T-helper 1 cell treated with Interleukin-12 subunit alpha and Interleukin-12 subunit beta and Interleukin-4 antibody, amounts not matched to agents 30 μg/mL and 1 μg/mL, for 36 hours (primary cell): ENCODE measurements at regions not wholly inside any gene's neighbourhood (a gene's known extent, or its start where the extent isn't known, plus 50 kb on each side); places are given as distances from the start of the nearest gene placed in this dataset.

ENCODE experiments used
- H3K27ac Mint-ChIP-seq: one replicate; pipeline ENCODE4 v1.8.0; 2021; ENCODE audit warnings: mild to moderate bottlenecking, mixed read lengths
- H3K27me3 Mint-ChIP-seq: one replicate; pipeline ENCODE4 v1.8.0; 2021; ENCODE audit warnings: low read depth, mixed read lengths
- H3K36me3 Mint-ChIP-seq: one replicate; pipeline ENCODE4 v1.8.0; 2021; ENCODE audit warnings: low read depth, mixed read lengths
- H3K4me1 Mint-ChIP-seq: one replicate; pipeline ENCODE4 v1.8.0; 2021; ENCODE audit warnings: low read depth, mixed read lengths
- H3K4me3 Mint-ChIP-seq: one replicate; pipeline ENCODE4 v1.8.0; 2021; ENCODE audit warnings: mild to moderate bottlenecking, moderate library complexity, mixed read lengths
- H3K9me3 Mint-ChIP-seq: one replicate; pipeline ENCODE4 v1.8.0; 2021; ENCODE audit warnings: mixed read lengths

DNA sequence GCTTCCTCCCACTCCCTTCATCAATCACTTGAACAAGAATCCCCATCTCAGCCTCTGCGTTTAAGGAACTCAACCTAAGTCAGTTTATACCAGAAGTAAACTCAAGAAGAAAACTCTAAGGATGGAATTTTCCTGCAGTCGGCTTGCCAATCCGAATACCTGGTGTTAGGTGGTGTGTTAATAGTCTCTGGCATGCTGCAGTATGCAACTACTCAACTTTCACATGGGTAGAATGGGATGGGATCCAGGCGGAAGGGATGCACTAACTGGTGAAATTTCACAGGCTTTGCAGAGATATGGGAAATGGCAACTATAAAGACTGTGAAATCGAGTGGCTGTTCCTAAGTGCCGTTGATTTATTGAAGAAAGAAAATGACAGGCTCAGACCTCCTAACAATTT, 560.6 kb downstream of the TLE1 start:
- Mint-ChIP-seq H3K27ac (no peak overlapping the region), H3K36me3 (no peaks in the 10 kb centered on the region), H3K4me3 (no peak overlapping the region), H3K9me3 (peaks cover 10% of the 10 kb centered on the region), H3K4me1 (no peaks in the 10 kb centered on the region), H3K27me3 (no peaks in the 10 kb centered on the region)

DNA sequence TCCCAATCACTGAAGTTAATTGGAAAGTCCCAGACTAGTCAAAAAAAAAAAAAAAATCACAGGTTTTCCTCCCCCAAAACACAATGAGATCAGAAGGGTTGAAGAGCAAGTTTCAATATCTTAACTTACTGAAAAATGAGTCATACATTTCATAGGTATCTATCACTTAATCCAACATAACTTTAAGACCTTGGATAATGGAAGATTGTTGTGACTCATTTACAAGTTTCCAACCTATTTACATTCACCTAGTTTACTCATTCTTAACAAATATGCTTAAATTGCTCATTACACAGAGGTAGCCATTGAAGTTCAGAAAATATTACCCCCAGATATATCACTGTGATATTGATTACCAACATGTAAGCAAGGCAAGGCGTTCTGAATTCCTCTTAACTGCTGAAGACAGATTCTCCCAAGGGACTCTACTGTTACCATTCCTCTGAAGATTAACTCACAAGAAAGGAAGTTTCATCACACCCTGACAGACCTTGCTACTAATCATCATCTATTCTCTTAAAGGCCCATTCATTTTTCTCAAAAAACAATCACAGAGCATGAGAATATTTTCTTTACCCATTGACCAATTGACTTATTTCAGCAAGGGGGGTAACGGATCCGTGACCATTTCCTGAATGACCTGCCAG, 563.8 kb downstream of the TLE1 start:
- H3K9me3 Mint-ChIP-seq, result peaks cover 14% of the 10 kb centered on the region
- no peaks in the 10 kb centered on the region for H3K4me1 Mint-ChIP-seq
- H3K36me3 Mint-ChIP-seq, result no peaks in the 10 kb centered on the region
- H3K4me3 Mint-ChIP-seq, result no peak overlapping the region
- H3K27ac Mint-ChIP-seq, result no peak overlapping the region
- no peaks in the 10 kb centered on the region for H3K27me3 Mint-ChIP-seq

DNA sequence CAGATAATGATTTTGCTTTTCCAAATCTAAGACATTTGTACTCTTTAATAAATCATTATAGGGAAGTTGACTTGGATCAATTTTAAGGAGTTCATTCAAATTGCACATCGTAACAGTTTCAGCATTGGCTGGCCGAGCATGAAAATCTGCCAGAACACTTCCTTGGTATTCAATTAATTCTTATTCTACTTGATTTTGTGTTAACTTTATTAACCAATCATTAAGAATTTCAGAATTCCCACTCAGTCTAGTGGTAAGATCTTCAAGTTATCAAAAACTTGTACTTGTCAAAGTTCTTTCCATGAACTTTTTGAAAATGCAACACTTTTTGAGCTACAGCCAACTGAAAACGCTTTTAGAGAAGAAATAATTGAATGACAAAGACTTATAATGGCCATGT, 565.8 kb downstream of the TLE1 start:
- Mint-ChIP-seq H3K9me3 (peaks cover 14% of the 10 kb centered on the region), H3K4me3 (no peak overlapping the region), H3K27me3 (no peaks in the 10 kb centered on the region), H3K36me3 (no peaks in the 10 kb centered on the region), H3K27ac (no peak overlapping the region), H3K4me1 (no peaks in the 10 kb centered on the region)

DNA sequence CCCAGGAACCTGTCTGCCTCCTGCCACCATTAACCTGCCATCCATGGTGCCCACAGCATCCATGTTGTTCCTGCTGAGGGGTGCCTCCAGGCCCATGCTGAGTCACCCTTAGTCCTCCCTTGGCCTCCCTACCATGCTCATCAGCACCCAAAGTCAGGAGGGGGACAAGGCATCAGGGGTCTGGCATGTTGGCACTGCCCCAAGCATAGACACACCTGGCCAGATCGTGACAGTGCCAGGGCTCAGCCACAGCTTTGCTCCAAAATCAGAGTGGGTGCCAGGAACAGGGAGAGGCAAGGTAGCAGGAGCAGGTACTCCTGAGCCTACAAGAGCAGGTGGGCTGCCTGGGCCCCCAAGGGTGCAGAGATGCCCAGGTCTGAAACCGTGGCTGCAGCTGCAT, 566.6 kb downstream of the TLE1 start:
- H3K9me3 Mint-ChIP-seq, result peaks cover 14% of the 10 kb centered on the region
- H3K36me3 Mint-ChIP-seq, result no peaks in the 10 kb centered on the region
- H3K27ac Mint-ChIP-seq, result no peak overlapping the region
- no peaks in the 10 kb centered on the region for H3K27me3 Mint-ChIP-seq
- no peaks in the 10 kb centered on the region for H3K4me1 Mint-ChIP-seq
- no peak overlapping the region for H3K4me3 Mint-ChIP-seq

DNA sequence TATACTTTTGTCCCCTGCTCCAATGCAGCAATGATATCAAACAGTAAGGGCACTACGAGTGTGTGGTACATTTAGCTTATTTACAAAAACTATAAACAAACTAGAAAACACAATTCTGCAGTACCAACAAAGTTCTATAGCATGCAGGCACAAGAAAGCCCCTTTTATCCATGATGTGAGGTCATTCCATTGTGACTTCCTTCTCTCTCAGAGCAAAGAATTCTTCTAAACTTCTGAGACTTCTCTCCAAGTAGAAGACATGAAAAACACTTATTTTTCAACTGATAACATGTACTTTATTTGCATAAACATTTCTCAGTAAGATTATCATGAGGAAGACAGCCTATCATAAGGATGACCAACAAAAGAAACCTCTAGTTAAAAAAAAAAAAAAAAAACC, 569.8 kb downstream of the TLE1 start:
- H3K27me3 Mint-ChIP-seq, result no peaks in the 10 kb centered on the region
- H3K36me3 Mint-ChIP-seq, result no peaks in the 10 kb centered on the region
- H3K4me1 Mint-ChIP-seq, result no peaks in the 10 kb centered on the region
- H3K9me3 Mint-ChIP-seq, result peaks cover 9% of the 10 kb centered on the region
- no peak overlapping the region for H3K27ac Mint-ChIP-seq
- H3K4me3 Mint-ChIP-seq, result no peak overlapping the region

DNA sequence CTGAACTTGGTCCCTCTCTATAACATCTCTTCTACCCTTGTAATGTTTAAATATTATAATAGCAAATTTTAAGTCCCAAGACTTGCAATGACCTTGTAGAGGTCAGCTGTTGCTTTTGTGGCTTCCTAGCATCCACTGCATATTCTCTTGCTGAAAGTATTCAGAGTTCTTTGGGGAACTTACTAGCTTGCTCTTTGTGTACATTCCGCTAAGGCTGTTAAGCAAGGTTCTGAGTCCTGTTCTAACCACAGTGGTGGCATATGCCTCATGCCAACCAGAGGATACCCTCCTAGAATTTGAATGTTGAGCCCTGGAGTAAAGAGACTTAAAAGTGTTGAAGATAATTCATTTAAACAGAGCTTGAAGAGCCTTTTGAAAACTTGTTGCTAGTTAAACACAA, 570.9 kb downstream of the TLE1 start:
- peaks cover 7% of the 10 kb centered on the region for H3K4me1 Mint-ChIP-seq
- no peaks in the 10 kb centered on the region for H3K27me3 Mint-ChIP-seq
- H3K9me3 Mint-ChIP-seq, result peaks cover 3% of the 10 kb centered on the region
- H3K36me3 Mint-ChIP-seq, result no peaks in the 10 kb centered on the region
- no peak overlapping the region for H3K27ac Mint-ChIP-seq
- H3K4me3 Mint-ChIP-seq, result no peak overlapping the region

DNA sequence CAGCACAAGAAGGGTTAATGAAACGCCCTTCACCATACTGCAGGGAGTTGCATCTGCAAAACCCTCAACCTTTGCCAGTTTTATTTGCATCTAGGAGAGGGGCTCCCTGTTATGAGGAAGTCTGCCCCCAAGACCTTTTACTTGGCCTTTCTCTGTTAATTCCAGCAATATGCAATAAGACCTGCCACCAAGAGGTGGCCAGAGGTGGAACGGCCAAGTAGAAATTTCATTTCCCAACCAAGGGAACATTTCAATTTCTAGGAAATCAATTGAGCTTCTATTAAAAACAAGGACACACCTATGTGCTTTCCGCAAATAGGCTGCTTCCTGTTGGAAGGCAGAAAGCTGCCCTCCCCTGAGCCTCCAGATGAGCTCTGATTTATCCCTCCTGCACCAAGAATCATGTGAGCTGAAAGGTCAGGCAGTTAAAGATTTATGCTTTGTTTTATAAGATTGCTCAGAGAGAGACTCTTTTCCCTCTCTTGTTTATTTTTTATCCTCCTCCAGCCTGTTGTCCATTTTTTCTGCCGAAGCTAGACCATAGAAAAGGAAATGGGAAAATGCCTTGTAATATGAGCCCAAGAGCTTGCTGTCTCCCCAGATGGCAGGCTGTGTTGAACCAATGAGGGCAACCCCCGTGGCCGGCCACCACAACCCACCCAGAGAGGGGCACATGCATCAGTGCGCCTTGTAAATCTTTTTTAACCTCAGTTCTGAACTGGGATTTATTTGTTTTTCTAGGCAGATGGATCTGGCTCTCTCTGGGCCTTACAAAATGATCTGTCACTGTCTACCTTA, 572.8 kb downstream of the TLE1 start:
- H3K27ac Mint-ChIP-seq, result no peak overlapping the region
- no peaks in the 10 kb centered on the region for H3K27me3 Mint-ChIP-seq
- H3K36me3 Mint-ChIP-seq, result no peaks in the 10 kb centered on the region
- no peak overlapping the region for H3K4me3 Mint-ChIP-seq
- H3K4me1 Mint-ChIP-seq, result peaks cover 11% of the 10 kb centered on the region
- no peaks in the 10 kb centered on the region for H3K9me3 Mint-ChIP-seq

DNA sequence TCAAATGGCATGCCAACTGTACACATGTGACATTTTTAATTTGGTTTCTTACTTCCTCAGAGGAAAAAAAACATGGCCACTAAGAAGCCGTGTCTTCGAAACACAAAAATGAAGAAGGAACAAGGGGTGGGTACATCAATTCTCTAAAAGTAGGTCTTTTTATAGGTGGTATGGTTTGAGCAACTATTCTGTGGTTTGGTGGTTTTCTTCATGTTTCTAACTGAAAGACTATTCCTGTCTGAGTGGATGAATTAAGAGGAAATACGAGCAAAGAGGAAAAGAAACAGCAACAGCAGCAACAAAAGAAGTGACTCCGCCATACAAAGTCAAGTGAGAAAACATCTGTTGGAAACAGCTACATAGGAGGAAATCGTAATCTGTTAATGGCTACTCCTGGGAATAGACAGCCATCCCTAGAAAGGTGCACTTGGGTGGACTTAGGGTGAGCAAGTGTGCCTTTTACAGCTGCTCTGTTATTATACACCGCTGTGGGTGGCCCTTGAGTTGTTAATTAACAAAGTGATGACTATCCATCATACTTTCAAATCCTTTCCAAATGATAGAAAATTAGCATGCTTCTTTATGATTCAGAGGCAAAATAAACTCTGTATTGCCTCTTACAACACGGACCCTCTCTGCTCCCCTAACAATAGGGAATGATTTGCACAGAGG, 575.8 kb downstream of the TLE1 start:
- peak overlapping the region; percentile 16 for H3K27ac Mint-ChIP-seq
- H3K4me3 Mint-ChIP-seq, result peak overlapping the region; percentile 36

DNA sequence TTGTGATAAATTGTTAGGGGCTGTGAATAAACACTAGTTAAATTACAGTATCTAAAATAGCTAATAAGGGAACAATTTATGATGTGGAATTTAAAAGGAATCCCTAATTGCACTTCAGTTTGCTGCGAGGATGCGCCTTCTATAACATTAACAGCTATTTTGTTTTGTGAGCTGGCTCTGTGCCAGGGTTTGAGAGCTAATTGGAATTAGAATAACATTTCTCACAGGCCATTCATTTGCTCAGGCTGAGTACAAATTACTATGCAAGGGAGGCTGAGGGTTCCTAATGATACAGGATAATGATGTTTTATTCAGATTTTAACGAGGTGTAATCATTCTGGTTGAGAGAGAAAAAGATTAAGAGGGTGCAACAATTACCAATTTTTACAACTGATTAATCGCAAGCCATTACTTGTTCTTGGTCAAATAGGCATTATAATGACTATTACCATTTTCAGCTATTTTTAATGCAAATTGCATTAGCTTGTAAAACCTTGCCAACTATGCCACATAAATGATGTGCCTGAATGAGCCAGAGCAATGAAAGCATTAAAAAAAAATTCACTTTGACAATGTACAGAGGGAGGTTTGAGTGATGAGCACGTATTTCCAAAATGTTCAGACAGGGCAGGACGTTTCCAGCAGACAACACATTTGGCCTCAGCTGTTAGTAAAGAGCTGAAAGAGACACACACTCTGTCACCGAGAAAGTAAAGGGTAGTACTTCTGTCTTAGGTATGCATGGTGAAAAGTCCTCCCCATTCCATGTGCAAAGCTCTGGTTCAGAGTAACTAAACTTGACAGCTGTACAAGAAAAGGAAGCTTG, 576.5 kb downstream of the TLE1 start:
- H3K9me3 Mint-ChIP-seq, result no peaks in the 10 kb centered on the region
- no peaks in the 10 kb centered on the region for H3K27me3 Mint-ChIP-seq

More for the DNA sequence above, 575.8 kb downstream of the TLE1 start:
- H3K36me3 Mint-ChIP-seq, result no peaks in the 10 kb centered on the region
- H3K27me3 Mint-ChIP-seq, result no peaks in the 10 kb centered on the region
- peaks cover 13% of the 10 kb centered on the region for H3K4me1 Mint-ChIP-seq
- H3K9me3 Mint-ChIP-seq, result no peaks in the 10 kb centered on the region

DNA sequence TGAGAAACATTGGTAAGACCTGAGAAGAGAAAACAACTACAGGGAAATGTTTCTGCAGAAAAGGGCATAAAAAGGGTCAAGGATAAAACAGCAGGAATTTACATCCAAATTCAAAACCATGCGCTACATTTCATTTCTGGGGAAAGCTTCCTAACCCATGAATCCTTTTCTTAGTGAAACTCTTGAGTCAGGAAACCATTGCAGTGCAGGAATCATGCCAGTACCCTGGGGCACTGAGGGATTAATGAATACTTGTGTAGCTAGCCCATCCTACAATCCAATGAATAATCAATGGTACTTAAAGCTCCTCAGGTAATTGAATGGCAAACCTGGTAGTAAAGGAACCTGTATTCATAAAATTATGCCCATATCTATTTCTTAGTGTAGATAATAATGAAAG, 580.5 kb downstream of the TLE1 start:
- Mint-ChIP-seq H3K4me3 (no peak overlapping the region), H3K27ac (no peak overlapping the region), H3K9me3 (no peaks in the 10 kb centered on the region), H3K36me3 (no peaks in the 10 kb centered on the region), H3K27me3 (no peaks in the 10 kb centered on the region), H3K4me1 (peaks cover 10% of the 10 kb centered on the region)

More for the DNA sequence above, 576.5 kb downstream of the TLE1 start:
- H3K4me3 Mint-ChIP-seq, result peak overlapping the region; percentile 36
- H3K27ac Mint-ChIP-seq, result peak overlapping the region; percentile 16
- H3K4me1 Mint-ChIP-seq, result peaks cover 13% of the 10 kb centered on the region
- no peaks in the 10 kb centered on the region for H3K36me3 Mint-ChIP-seq

DNA sequence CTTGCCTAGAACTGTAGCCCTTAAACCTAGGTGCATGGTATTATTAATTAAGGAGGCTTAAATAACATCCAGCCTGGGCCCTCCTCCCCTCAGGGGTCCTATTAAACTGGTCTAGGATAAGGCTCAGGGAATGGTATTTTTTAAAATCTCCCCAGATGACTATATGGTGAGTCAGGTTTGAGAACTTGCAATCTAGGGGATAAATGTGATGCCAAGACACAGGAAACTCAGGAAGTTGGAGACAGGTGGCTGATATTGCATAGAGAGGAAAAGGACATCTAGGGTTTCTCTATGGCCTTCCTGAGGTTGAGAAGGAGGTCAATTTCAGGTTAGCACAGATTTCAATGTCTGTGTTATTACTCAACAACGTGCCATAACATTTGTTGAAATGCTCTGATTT, 581.0 kb downstream of the TLE1 start:
- Mint-ChIP-seq H3K27me3 (no peaks in the 10 kb centered on the region), H3K36me3 (no peaks in the 10 kb centered on the region), H3K4me3 (no peak overlapping the region), H3K4me1 (peaks cover 6% of the 10 kb centered on the region), H3K27ac (no peak overlapping the region), H3K9me3 (no peaks in the 10 kb centered on the region)

DNA sequence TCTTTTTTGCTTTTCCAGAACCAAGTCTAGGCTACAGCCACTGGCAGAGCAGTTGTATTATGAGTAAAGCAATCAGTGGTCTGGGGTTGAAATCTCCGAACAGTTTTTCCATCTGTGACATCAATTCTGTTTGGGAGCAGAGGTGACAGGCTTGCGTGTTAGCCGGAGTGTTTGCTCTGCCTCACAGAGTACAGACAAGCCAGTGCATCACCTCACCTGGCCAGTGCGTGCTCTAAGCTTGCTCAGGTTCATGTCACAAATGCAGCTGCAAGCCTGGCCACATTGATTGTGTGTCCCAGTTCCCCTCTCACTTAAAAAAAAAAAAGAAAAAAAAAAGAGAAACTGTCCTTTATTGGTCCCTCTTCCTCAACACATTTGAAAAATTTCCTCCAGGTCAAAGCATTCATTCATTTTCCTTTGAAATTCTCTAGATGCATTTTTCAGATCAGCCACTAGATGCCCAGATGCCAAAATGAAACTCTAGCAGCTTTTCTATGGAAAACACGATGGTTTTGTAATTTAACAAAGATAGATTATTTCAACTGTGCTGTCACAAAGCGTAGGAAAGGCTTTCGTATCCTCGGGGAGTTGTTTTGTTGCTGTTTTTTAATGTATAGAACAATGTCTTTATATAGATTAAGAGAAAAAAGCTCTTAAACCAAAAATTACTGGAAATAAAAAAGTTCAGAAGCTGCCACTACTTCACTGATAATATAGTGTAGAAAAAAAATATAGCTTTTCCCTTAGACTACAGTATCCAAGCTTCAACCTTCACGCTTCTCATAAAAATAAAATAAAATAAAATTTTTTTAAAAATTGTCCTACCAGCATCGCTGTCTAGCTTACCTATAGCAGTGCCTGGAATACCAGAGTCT, 585.5 kb downstream of the TLE1 start:
- H3K4me3 Mint-ChIP-seq, result no peak overlapping the region
- H3K36me3 Mint-ChIP-seq, result no peaks in the 10 kb centered on the region
- no peak overlapping the region for H3K27ac Mint-ChIP-seq
- H3K4me1 Mint-ChIP-seq, result no peaks in the 10 kb centered on the region
- no peaks in the 10 kb centered on the region for H3K27me3 Mint-ChIP-seq
- H3K9me3 Mint-ChIP-seq, result peaks cover 11% of the 10 kb centered on the region

DNA sequence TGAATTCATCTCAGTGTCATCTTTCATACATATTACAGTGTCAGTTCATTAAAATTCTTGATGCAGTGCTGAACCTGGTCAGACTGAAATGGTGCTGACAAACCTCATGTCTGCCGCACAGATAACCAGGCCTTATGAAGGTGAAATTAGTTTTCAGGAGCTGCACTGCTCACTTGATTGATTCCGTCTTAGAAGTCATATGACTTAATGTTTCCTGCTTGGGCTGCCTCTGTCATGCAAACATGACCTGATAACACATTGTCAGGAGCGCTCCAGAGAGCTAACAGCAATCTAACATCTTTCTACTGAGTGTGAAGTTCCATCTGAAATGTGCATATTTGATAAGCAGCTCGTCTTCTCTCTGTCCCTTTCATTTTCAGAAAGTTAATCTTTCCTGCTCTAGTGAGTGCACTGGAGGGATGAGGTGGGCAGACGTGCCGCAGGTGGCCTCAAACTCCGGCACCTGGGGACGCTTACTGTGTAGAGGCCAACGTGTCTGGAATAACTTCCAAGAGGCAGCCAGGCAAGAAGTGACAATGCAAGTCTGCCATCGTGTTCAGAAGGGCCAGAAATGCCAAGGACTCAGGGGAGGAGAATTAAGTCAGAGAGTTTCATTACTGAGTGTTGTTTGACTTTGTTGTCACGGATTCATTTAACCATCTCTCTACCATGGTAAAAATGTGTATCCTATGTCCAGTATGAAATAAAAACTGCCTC, 592.1 kb downstream of the TLE1 start:
- H3K27me3 Mint-ChIP-seq, result no peaks in the 10 kb centered on the region
- no peak overlapping the region for H3K4me3 Mint-ChIP-seq
- H3K36me3 Mint-ChIP-seq, result no peaks in the 10 kb centered on the region
- H3K27ac Mint-ChIP-seq, result no peak overlapping the region
- H3K4me1 Mint-ChIP-seq, result no peaks in the 10 kb centered on the region
- peaks cover 19% of the 10 kb centered on the region for H3K9me3 Mint-ChIP-seq
